Osteocyte (in vitro differentiated cells): ENCODE measurements at regions not wholly inside any gene's neighbourhood (a gene's known extent, or its start where the extent isn't known, plus 50 kb on each side); places are given as distances from the start of the nearest gene placed in this dataset.

Source experiments
- DNase-seq: peaks from one replicate; pipeline ENCODE4 v3.0.0; 2021; ENCODE audit warnings: mixed read lengths; ENCODE audit not compliant: unreplicated experiment; ENCODE audit errors: extremely low spot score
- H3K27ac Mint-ChIP-seq: one replicate; pipeline ENCODE4 v1.8.0; 2021; ENCODE audit warnings: mild to moderate bottlenecking, mixed read lengths; ENCODE audit not compliant: unreplicated experiment
- H3K27me3 Mint-ChIP-seq: one replicate; pipeline ENCODE4 v1.8.0; 2021; ENCODE audit warnings: mixed read lengths; ENCODE audit not compliant: unreplicated experiment
- H3K36me3 Mint-ChIP-seq: one replicate; pipeline ENCODE4 v1.8.0; 2021; ENCODE audit warnings: mixed read lengths; ENCODE audit not compliant: unreplicated experiment
- H3K4me1 Mint-ChIP-seq: one replicate; pipeline ENCODE4 v1.8.0; 2021; ENCODE audit warnings: mixed read lengths; ENCODE audit not compliant: unreplicated experiment
- H3K4me3 Mint-ChIP-seq: one replicate; pipeline ENCODE4 v1.8.0; 2021; ENCODE audit warnings: mild to moderate bottlenecking, moderate library complexity, mixed read lengths; ENCODE audit not compliant: unreplicated experiment
- H3K9me3 Mint-ChIP-seq: one replicate; pipeline ENCODE4 v1.8.0; 2021; ENCODE audit warnings: mixed read lengths; ENCODE audit not compliant: unreplicated experiment
- CTCF ChIP-seq: fragments of 200-600 bp; sonication (generic); IDR thresholded peaks from 2 replicates; pipeline ENCODE4 v1.5.0; 2021; ENCODE audit warnings: antibody characterized with exemption, mild to moderate bottlenecking, moderate library complexity

- Mint-ChIP-seq H3K27ac (no peak overlapping the region), H3K36me3 (no peaks in the 10 kb centered on the region), H3K9me3 (no peaks in the 10 kb centered on the region), H3K4me3 (no peak overlapping the region), H3K27me3 (no peaks in the 10 kb centered on the region), H3K4me1 (no peaks in the 10 kb centered on the region)
- TF ChIP-seq CTCF = no peak
- no peak for DNase-seq
Observed at GRCh38 chr5:124303366-124303765, 443.1 kb downstream of the ZNF608 start.

- Mint-ChIP-seq H3K9me3 (no peaks in the 10 kb centered on the region), H3K4me1 (no peaks in the 10 kb centered on the region), H3K36me3 (no peaks in the 10 kb centered on the region), H3K27me3 (no peaks in the 10 kb centered on the region), H3K27ac (no peak overlapping the region), H3K4me3 (no peak overlapping the region)
- DNase-seq = no peak
- no peak for TF ChIP-seq CTCF
Observed at GRCh38 chr5:124302533-124302932, 443.9 kb downstream of the ZNF608 start.

- DNase-seq = no peak
- no peaks in the 10 kb centered on the region for H3K27me3 Mint-ChIP-seq
- H3K36me3 Mint-ChIP-seq = no peaks in the 10 kb centered on the region
- no peak overlapping the region for H3K4me3 Mint-ChIP-seq
- H3K4me1 Mint-ChIP-seq = no peaks in the 10 kb centered on the region
- H3K27ac Mint-ChIP-seq = no peak overlapping the region
- TF ChIP-seq CTCF = no peak
- H3K9me3 Mint-ChIP-seq = no peaks in the 10 kb centered on the region
Observed at GRCh38 chr5:124301850-124302249, 444.6 kb downstream of the ZNF608 start.

- Mint-ChIP-seq H3K36me3 (no peaks in the 10 kb centered on the region), H3K4me1 (no peaks in the 10 kb centered on the region), H3K27me3 (no peaks in the 10 kb centered on the region), H3K4me3 (no peak overlapping the region), H3K9me3 (no peaks in the 10 kb centered on the region), H3K27ac (no peak overlapping the region)
- DNase-seq = no peak
- no peak for TF ChIP-seq CTCF
Observed at GRCh38 chr5:124300815-124301621, 445.4 kb downstream of the ZNF608 start.

- Mint-ChIP-seq H3K4me3 (no peak overlapping the region), H3K27me3 (peaks cover 3% of the 10 kb centered on the region), H3K9me3 (no peaks in the 10 kb centered on the region)
Observed at GRCh38 chr5:124297826-124298225, 448.6 kb downstream of the ZNF608 start.

More at GRCh38 chr5:124297826-124298225, 448.6 kb downstream of the ZNF608 start:
- no peaks in the 10 kb centered on the region for H3K36me3 Mint-ChIP-seq
- DNase-seq = no peak
- no peak overlapping the region for H3K27ac Mint-ChIP-seq
- no peak for TF ChIP-seq CTCF
- no peaks in the 10 kb centered on the region for H3K4me1 Mint-ChIP-seq
